ENCODE measurements at regions not wholly inside any gene's neighbourhood (a gene's known extent, or its start where the extent isn't known, plus 50 kb on each side); places are given as distances from the start of the nearest gene placed in this dataset.
"Not testable (repeated sequence)": the region's sequence is repeated elsewhere in the genome, so short reads cannot be mapped to it uniquely, and the experiment has no call there.

- DNase-seq (ENCODE audit: low read depth, low spot score) = no peak
Measured at GRCh38 chr16:87027056-87027616, 290.1 kb downstream of the C16orf95 start.

- DNase-seq (ENCODE audit: low read depth, low spot score) = no peak
Measured at GRCh38 chr16:87028481-87029320, 288.5 kb downstream of the C16orf95 start.

- DNase-seq (ENCODE audit: low read depth, low spot score) = no peak
Measured at GRCh38 chr16:87032554-87032953, 284.6 kb downstream of the C16orf95 start.

GRCh38 chr16:87033021-87033471 lies 284.1 kb downstream of the C16orf95 start:
- DNase-seq (ENCODE audit: low read depth, low spot score) = no peak

GRCh38 chr16:87033541-87034300 lies 283.5 kb downstream of the C16orf95 start:
- no peak for DNase-seq (ENCODE audit: low read depth, low spot score)

GRCh38 chr16:87034317-87034716 lies 282.9 kb downstream of the C16orf95 start:
- DNase-seq (ENCODE audit: low read depth, low spot score) = no peak

GRCh38 chr16:87035053-87035452 lies 282.1 kb downstream of the C16orf95 start:
- no peak for DNase-seq (ENCODE audit: low read depth, low spot score)

- DNase-seq (ENCODE audit: low read depth, low spot score) = no peak
Measured at GRCh38 chr16:87037012-87037411, 280.2 kb downstream of the C16orf95 start.

- DNase-seq (ENCODE audit: low read depth, low spot score) = not testable (repeated sequence)
Measured at GRCh38 chr16:87038528-87038927, 278.7 kb downstream of the C16orf95 start.

GRCh38 chr16:87040169-87041117 lies 276.7 kb downstream of the C16orf95 start:
- no peak for DNase-seq (ENCODE audit: low read depth, low spot score)

GRCh38 chr16:87041286-87041685 lies 275.9 kb downstream of the C16orf95 start:
- DNase-seq (ENCODE audit: low read depth, low spot score) = no peak

- DNase-seq (ENCODE audit: low read depth, low spot score) = no peak
Measured at GRCh38 chr16:87042551-87043230, 274.5 kb downstream of the C16orf95 start.

- no peak for DNase-seq (ENCODE audit: low read depth, low spot score)
Measured at GRCh38 chr16:87043231-87044031, 273.8 kb downstream of the C16orf95 start.

GRCh38 chr16:87044032-87044382 lies 273.2 kb downstream of the C16orf95 start:
- no peak for DNase-seq (ENCODE audit: low read depth, low spot score)

GRCh38 chr16:87044829-87045228 lies 272.4 kb downstream of the C16orf95 start:
- DNase-seq (ENCODE audit: low read depth, low spot score) = no peak

- no peak for DNase-seq (ENCODE audit: low read depth, low spot score)
Measured at GRCh38 chr16:87045466-87046216, 271.6 kb downstream of the C16orf95 start.

GRCh38 chr16:87046235-87046634 lies 271.0 kb downstream of the C16orf95 start:
- DNase-seq (ENCODE audit: low read depth, low spot score) = no peak

- DNase-seq (ENCODE audit: low read depth, low spot score) = peak; percentile 56
Measured at GRCh38 chr16:87047221-87048037, 269.8 kb downstream of the C16orf95 start.
